M059J (cell line): ENCODE measurements at regions not wholly inside any gene's neighbourhood (a gene's known extent, or its start where the extent isn't known, plus 50 kb on each side); places are given as distances from the start of the nearest gene placed in this dataset.
"Not testable (repeated sequence)": the region's sequence is repeated elsewhere in the genome, so short reads cannot be mapped to it uniquely, and the experiment has no call there.

Experiments used
- DNase-seq: peaks from one replicate; pipeline ENCODE4 v3.0.0-alpha.2; 2012; ENCODE audit warnings: low read depth

DNA sequence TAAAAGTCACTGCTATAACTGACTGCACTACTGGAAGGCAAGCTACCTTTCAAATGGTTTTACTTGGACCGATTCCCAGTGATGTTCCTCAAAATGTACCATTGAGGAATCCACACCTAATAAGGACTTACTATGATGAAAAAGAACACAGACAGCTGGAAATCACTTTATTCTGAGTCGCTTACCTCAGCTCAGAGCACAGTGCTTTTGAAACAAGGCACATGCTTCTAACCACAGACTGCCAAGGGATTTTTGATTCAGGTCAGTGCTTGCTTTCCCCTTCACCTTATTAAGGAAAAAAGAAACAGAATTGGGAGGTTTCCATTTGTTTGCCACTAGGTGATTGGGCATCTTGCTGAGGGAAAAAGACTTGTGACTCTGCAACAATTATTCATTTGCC is 707.5 kb upstream of the FSHR start:
- no peak for DNase-seq

DNA sequence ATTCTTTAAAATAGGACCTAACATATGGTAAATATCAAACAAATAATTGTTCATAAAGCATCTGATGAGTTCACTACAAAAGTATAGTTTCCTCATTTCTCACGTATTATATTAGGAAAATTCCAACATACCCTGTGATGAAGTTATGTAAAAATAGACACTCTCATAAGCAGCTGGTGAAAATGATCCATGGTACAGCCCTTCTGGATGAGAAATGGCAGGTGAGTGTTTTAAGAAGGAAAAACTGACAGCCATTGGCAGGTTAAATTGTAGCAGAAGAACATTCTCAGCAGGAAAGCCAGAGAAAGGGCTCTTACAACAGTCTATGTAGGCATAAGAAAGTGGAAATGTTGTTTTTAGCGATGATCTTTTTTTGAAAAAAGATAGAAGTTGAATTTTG is 706.5 kb upstream of the FSHR start:
- DNase-seq: no peak

DNA sequence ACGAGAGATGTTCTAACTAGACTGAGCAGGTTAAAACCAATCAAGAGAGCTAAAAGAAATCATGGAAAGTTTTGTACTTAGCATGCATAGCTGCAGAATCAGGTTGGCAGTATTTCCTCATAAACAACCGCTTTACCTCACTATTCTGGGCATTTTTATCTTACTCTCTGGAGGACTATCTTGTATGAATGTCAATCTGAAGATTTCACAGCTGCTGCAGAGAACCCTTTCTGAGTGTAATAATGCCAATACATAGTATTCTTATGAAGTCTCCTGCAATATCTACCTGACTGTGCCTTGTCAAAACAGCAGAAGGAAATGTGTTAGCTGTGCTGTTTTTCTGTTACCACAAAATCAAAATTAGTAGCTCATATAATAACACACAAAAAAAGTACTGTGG is 705.9 kb upstream of the FSHR start:
- no peak for DNase-seq

DNA sequence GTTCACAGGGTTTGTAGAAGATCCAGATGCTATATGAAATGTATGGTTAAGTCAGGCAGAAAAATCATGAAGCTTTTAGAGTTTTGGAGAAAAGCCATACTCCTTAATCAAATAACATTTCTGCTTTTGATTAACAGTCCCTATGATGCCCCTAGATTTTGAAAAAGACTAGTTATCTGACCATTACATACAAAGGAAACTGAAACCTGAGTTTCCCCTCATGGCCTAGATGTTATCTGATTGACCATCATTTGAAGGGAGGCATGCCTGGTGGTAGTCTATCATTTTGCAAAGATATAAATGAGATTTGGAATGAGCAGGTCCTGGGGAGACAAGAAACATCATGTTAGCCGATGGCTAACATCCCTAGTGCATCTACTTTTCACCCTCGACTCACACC is 704.3 kb upstream of the FSHR start:
- DNase-seq: no peak

DNA sequence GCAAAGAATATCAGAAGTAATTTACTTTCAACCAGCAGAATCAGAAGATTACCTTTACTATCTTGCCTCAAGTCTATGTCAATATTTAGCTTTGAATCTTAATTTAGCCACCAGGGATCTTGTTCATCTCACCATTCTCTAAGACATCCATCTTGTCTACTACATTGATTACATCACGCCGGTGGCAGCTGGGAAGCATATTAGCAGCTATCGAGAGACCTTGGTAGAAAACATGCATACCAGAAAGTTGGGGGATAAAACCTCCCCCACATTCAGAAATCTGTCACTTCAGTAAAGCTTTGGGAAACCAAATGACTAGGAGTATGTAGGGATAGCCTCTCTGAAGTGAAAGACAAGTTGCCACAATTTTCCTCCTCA is 703.8 kb upstream of the FSHR start:
- DNase-seq: no peak

DNA sequence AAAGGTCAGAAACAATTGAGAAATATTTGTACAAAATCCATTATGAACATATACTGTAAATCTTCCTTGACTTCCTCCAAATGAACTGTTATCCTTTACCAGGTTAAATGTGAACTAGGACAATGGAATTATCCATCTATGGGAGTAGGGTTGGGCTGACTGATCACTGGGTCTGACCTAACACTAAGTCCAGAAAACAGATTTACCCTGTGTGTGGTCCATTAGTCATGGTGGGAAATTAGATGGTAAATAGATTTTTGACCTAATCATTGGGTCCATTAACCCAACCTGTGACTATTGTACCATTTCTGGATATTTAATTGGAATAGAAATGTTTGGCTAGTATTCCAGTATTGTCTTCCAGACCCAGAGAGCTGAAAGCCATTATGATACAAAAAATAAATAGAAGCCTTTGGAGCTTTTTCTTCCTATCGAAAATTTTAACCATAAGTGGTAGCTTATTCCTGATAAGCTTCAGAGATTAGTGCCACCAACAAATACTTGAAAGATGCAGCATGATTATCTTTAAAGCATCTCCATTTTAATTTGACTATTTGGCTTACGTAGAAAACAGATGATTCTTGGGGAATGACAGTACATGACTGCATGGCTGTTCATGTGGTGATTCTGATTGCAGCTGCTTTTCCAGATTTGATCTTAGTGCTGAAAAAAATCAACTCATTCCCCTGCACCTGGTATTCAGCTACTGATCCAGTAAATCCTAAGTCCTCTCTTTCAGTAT is 703.2 kb upstream of the FSHR start:
- no peak for DNase-seq

DNA sequence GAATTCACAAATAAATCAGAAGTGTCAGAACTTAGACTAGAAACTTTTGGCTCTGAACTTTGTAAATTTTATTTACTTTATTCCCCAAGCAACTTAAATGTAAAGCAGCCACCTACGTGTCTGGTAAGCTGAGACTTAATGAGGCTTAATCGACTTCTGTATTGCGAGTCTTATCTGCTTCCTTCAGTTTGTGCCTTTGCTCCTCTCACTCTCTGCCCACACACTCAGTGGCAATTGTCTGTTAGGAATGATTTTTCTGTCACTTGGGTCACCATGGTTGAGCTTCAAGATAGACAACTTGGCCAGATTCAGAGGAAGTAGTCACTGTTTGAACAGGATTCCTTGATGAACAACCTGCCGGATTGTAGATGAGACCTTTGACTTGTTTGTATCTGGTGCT is 691.4 kb upstream of the FSHR start:
- DNase-seq: no peak

DNA sequence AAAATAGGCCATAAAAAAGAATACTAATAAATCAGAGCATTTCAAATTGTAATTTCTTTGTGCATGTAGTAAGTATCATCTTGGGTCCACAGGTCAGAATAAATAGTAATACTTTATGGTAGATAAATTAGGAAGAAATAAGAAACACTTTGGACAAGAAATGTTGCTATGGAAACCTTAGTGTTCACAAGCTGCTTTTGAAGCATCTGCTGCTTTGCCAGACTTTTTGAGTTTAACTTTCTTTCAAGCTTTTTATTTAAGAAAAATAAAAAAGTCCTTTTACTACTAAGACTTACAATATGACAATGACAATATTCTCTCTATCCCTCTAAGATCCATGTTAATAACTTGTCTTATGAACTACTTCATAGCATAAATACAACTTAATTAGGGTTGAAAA is 690.7 kb upstream of the FSHR start:
- DNase-seq: no peak

DNA sequence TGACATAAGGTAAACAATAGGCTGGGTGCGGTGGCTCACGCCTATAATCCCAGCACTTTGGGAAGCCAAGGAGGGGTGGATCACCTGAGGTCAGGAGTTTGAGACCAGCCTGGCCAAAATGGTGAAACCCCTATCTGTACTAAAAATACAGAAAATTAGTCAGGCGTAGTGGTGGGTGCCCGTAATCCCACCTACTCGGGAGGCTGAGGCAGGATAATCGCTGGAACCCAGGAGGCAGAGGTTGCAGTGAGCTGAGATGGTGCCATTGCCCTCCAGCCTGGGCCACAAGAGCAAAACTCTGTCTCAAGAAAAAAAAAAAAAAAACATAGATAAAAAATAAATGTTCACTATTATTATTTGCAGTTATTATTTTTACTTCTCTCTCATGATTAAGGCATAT is 689.8 kb upstream of the FSHR start:
- not testable (repeated sequence) for DNase-seq

DNA sequence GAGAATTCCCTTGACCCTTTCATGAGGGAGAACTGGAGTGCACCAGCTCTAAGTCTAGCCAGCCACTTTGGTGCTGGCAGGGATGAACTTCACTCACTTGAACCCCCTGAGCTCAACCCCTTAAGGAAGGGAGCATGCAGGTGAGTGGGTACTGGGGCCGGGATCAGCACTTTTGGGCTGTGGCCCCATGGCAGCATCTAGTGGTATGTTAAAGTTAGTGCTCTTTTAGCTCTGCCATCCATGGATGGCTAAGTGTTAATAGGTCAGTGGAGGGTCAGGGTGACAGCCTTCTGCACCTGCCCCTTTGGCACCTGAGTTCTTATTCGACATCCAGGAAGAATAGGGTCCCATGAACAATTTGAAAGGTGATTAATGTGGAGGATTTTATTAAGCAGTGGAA is 689.0 kb upstream of the FSHR start:
- no peak for DNase-seq

DNA sequence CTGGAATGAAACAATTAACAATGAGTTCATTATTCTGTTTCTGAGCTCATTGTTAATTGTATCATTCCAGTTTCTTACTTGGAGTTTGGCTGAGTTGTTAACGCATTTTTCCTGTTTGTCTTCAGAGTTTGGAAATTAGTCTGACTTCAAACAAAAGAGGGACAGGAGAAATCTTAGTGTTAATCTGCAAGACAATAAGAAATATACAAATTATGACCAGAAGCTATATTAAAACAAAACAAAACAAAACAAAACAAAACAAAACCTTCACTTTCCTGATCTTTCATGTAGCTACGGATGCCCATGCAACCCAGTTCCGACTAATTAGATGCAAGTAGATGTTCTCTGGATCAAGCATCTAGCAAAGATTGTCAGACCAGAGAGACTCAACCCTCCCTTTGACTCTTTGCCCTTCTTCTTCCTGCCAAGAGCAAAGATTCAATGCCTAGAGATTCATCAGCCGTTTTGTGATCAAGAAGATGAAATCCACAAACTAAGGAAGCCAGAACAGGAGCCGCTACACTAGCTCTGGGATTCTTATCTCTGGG is 686.2 kb upstream of the FSHR start:
- DNase-seq: no peak

DNA sequence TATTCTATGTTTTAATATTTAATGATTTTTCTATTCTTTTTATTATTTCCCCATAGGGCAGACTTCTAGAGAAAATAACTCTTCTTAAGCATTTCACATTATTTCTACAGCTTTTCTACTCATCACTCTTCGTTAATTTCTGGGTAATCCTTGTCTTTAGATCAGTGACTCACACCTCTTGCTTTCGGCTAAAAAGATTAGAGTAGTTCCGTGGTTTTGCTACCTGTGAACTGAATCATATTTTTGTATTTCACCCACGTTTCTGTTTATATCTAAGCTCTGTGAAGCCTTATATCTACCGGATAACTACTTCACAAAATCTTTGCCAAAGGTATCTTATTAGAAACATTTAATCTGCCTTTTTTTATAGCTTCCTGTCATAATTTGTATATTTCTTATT is 685.5 kb upstream of the FSHR start:
- peak; percentile 1 for DNase-seq

DNA sequence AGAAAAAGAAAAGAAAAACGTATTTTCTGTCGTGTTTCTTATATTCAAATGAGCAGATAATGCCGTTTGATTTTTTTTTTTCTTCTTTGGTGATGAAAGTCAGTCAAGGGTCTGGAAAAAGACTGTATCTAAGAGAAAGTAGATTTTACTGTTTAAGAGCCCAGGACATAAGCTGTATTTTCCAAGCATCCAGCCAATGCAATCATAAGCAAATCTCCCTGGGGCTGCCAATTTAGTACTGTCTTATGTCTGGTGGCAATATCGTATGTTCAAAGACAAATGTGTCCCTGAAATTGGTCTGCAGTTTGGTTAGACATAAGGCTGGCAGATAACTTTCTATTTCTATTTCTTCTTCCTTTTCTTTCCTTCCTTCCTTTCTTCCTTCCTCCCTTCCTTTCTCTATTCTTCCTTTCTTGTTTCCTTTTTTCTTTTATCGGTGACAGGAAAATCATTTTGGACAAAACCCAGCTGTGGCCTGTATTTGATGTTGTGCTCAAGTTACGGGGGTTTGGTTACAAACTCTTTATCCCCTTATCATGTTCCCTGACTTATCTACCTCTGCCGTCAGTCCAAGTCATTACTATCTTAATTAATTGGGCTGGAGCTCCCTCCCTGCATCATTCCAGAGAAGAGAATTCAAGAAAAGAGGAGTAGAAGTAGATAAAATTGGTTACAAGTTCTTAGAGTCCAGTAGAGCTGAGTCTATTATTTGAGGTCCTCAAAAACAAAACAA is 683.4 kb upstream of the FSHR start:
- no peak for DNase-seq

DNA sequence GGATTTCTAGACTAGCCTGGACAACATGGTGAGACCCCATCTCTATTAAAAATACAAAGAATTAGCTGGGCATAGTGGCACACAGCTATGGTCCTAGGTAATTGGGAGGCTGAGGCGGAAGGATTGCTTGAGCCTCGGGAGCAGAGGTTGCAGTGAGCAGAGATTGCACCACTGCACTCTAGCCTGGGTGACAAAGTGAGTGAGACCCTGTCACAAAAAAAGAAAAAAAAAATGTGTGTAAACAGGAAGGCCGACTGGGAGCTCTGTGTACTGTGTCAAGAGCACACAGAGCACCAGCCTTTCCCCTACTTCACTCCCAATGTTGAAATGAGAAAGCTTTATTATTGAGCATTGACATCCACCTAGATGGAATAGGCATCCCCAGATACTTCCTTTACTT is 681.7 kb upstream of the FSHR start:
- no peak for DNase-seq

DNA sequence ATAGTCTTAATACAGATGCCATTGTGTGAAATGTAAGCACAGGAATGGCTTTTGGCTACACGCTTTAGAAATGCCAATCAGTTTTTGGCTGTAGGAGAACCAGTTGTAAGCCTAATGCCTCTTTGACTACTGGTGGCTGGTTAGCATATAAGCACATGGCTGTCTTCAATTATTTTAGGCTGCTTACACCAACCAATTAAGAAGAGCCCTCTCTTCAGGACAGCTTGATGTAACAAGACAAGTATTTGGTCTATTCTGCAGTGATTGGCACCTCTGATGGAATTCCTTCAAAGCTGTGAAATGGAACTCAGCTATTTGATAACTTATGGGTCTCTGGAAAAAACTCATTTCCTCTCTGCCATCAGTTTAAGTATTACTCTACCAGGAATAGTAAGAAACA is 680.1 kb upstream of the FSHR start:
- no peak for DNase-seq

DNA sequence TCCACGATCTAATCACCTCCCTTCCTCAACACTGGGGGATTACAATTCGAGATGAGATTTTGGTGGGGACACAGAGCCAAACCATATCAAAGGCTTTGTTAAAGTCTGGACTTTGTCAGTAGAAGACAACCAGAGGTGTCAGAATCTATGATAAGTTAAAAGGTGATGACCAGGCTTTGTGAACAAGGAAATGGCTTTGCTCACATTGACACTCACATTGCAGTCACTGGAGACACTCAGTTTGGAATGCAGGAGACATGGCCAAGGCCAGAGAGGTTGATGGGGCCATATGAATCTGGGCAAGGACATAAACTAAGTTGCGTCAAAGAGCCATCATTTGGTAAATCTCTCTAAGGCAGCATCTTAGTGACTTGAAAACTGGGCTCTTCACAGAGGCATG is 678.2 kb upstream of the FSHR start:
- no peak for DNase-seq

DNA sequence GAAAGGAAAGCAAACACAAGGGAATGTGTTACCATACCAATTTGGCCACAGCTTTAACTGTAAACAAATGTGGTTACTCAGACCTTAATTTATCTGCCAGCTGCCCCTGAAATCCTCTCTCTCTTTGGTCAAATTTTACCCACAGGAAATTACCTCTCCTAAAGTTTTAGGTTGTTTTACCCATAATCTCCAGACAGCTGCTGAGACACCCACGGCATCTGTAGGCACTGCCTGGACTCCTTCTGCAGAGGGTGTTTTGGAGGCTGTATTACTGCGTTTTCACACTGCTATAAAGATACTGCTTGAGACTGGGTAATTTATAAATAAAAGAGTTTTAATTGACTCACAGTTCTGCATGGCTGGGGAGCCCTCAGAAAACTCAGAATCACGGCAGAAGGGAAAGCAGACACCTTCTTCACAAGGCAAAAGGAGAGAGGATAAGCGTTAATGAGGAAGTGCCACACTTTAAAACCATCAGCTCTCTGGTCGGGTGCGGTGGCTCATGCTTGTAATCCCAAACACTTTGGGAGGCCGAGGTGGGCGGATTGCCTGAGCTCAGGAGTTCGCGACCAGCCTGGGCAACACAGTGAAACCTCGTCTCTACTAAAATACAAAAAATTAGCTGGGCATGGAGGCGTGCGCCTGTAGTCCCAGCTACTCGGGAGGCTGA is 677.5 kb upstream of the FSHR start:
- DNase-seq: no peak

DNA sequence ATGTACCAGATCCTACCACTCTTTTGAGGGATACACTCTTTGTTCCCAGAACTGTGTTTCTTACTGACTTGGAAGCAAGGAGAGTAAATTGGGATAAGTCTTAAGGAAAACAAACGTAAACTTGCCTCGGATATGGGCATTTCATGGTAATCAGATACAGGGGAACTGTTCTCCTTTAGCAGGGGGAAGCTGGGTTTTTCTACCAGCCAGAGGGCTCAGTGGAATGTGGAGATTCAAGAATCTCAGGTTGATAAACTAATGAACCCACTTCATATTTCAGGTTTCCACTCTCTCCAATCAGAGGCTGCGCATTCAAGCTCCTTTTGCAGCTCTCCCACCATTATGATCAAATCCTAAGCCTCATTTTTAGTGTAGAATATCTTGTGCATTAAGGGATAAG is 676.5 kb upstream of the FSHR start:
- no peak for DNase-seq

DNA sequence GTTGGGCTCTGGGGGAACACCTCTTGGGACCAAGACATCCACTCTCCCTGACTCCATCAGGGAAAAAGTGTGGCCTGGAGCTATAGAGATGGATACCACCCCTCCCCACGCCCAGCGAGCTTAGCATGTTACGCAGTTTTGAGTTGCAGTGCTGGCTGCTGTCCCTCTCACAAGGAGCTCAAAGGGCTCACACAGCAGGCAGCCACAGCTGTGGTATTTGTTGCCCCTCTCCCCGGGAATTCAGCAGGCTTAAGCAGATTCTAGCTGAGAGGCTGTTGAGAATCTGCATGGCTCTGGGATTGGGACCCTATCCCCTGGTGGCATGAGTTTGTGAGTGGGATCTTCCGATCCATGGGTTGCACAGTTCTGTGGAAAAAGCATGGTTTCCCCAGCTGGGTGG is 673.1 kb upstream of the FSHR start:
- DNase-seq: no peak

DNA sequence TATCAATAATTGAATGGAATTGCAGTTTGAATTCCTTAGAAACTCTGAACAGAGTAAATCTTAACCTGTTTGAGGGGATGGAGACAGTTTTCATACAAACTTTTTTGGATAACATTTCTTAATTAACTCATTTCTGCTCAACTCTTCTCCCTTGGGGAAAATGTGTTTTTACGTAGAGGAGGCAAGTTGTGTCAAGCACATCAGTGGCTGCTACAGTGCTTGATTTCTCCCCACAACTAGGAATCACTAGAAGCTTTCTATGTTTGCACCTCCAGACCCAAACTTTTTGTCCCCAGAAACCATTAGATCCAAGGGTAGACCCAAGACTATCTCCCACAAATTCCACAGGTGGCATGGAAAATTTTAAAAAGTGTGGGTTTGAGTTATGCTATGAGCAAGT is 658.9 kb upstream of the FSHR start:
- no peak for DNase-seq

DNA sequence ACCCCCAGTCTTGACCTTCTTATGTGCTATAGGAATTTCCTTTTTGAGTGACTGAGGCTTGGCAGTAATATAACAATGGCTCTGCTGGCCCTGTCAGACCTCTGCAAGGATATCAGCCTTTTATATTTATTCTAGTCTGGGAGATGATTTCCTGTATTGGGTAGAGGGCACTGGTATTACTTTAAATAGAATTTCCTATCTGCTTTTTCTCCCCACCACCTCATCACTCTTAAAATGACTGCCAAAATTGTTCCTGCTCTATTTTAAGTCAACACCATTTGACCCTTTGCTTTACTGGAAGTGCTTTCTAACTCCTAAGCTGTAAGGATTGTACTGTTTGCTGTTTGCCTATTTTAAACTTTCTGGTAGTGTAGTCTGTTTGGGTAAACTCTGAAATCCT is 658.4 kb upstream of the FSHR start:
- DNase-seq: no peak

DNA sequence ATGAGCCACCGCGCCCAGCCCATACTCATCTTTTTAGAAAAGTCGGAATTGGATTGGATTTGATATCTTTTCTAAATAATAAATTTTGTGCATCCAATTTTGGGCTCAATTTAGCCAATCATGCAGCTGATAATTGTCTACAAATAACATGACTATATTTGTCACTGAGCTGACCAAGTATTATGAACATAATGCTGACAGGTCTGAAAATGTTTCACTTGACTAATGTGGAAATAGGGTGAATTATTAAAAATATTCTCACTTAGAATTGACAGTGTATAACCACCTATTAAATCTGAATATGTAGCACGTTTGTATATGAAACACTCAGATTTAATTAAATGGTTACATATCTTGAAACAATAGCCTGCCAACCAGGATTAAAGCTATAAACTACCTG is 657.2 kb upstream of the FSHR start:
- no peak for DNase-seq

DNA sequence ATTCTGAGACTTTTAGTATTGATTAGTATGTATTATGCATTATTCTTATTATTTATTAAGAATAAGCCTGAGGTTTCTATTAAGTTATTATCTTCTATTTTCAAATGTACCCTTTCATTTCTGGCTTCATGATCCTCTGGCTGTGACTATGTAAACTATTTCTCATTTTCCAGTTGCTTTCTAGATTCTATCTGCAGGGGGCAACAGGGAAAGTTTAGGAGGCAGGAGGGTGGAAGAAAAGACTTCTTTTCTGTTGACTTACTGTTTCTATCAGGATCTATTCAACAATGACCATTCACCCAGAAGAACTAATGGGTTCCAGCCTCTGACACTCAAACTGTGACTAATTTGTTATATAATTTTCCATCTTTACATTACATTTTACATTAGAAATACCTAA is 653.4 kb upstream of the FSHR start:
- DNase-seq: no peak
